CD4-positive, alpha-beta T cell (primary cell): ENCODE measurements at regions not wholly inside any gene's neighbourhood (a gene's known extent, or its start where the extent isn't known, plus 50 kb on each side); places are given as distances from the start of the nearest gene placed in this dataset.

Experiments
- ATAC-seq: fragments of 200-7000 bp; cut with Tn5 transposase; one replicate; pipeline ENCODE4 v1.10.0; 2022; ENCODE audit warnings: mild to moderate bottlenecking; ENCODE audit not compliant: poor library complexity
- CTCF ChIA-PET: fragments of 350-600 bp; sonication (Branson Sonifier 250); formaldehyde crosslinking; loops from one replicate; lab custom pipeline; 2021; ENCODE audit warnings: antibody characterized with exemption, inconsistent platforms; lab: Charles Lee
- POLR2A ChIA-PET: fragments of 350-600 bp; sonication (Branson Sonifier 250); formaldehyde crosslinking; loops from one replicate; lab custom pipeline; 2021; ENCODE audit warnings: antibody characterized with exemption, inconsistent platforms; lab: Charles Lee
- DNase-seq, 14 experiments: peaks; one replicate each; pipeline ENCODE4 v3.0.0-alpha.2; 2013 to 2020; ENCODE audit warnings: mixed read lengths in 2 of 14
- H3K27ac ChIP-seq, 2 donors: one replicate each; pipeline versions ENCODE4 v1.5.1 to v1.7.0; 2013; ENCODE audit warnings: low read length in 2 of 2, low read depth in 1 of 2, mild to moderate bottlenecking in 1 of 2
- H3K27me3 ChIP-seq, 2 experiments: 1 replicate in 1 of 2; 2 replicates in 1 of 2; pipeline versions ENCODE4 v1.6.1 to v1.7.0; 2013; ENCODE audit warnings: low read length in 2 of 2, control low read depth in 1 of 2, mild to moderate bottlenecking in 1 of 2, moderate library complexity in 1 of 2; ENCODE audit not compliant: insufficient read depth in 2 of 2, control insufficient read depth in 1 of 2
- H3K36me3 ChIP-seq: one replicate; pipeline ENCODE4 v1.6.1; 2013; ENCODE audit warnings: low read length, control low read depth; ENCODE audit not compliant: insufficient read depth
- H3K4me1 ChIP-seq: one replicate; pipeline ENCODE4 v1.6.1; 2013; ENCODE audit warnings: low read length, control low read depth; ENCODE audit not compliant: insufficient read depth
- H3K4me3 ChIP-seq: one replicate; pipeline ENCODE4 v1.5.1; 2013; ENCODE audit warnings: mild to moderate bottlenecking, low read length, moderate library complexity
- H3K9me3 ChIP-seq, 2 experiments: 1 replicate in 1 of 2; 2 replicates in 1 of 2; pipeline versions ENCODE4 v1.6.1 to v1.7.0; 2013; ENCODE audit warnings: low read length in 2 of 2, mild to moderate bottlenecking in 2 of 2, control low read depth in 1 of 2, moderate library complexity in 1 of 2; ENCODE audit not compliant: control insufficient read depth in 1 of 2, insufficient read depth in 1 of 2
- H3K27ac Mint-ChIP-seq: one replicate; pipeline ENCODE4 v1.8.0; 2020; ENCODE audit warnings: mixed read lengths
- H3K27me3 Mint-ChIP-seq: one replicate; pipeline ENCODE4 v1.8.0; 2021; ENCODE audit warnings: mixed read lengths
- H3K36me3 Mint-ChIP-seq: one replicate; pipeline ENCODE4 v1.8.0; 2021; ENCODE audit warnings: low read depth, mixed read lengths
- H3K4me1 Mint-ChIP-seq: one replicate; pipeline ENCODE4 v1.8.0; 2021; ENCODE audit warnings: low read depth, mixed read lengths
- H3K4me3 Mint-ChIP-seq: one replicate; pipeline ENCODE4 v1.8.0; 2020; ENCODE audit warnings: mild to moderate bottlenecking, mixed read lengths
- H3K9me3 Mint-ChIP-seq: one replicate; pipeline ENCODE4 v1.8.0; 2020; ENCODE audit warnings: mixed read lengths
- CTCF ChIP-seq: fragments of 200-600 bp; IDR thresholded peaks from one replicate; pipeline ENCODE4 v1.8.0; 2022; ENCODE audit warnings: antibody characterized with exemption, mild to moderate bottlenecking
- intact Hi-C, 2 experiments: fragments of 100-400 bp; cut with DNase I in 1 of 2; cut with micrococcal nuclease in 1 of 2; formaldehyde crosslinking; loops; one replicate each; pipeline versions ENCODE4 v1.15.1 to v1.9.0; 2023 to 2025; cut with DNase I, micrococcal nuclease

- CTCF ChIA-PET = no interaction called here
- H3K4me1 Mint-ChIP-seq = no peaks in the 10 kb centered on the region
- ATAC-seq = no peak
Measured at GRCh38 chr10:120328647-120329046, 128.4 kb upstream of the PLPP4 start.

GRCh38 chr10:120335553-120335952 is 121.5 kb upstream of the PLPP4 start:
- CTCF ChIA-PET = no interaction called here
- TF ChIP-seq CTCF = no peak
- no peaks in the 10 kb centered on the region for H3K9me3 ChIP-seq
- H3K4me1 Mint-ChIP-seq = no peaks in the 10 kb centered on the region
- H3K36me3 ChIP-seq = no peaks in the 10 kb centered on the region
- H3K4me3 ChIP-seq = no peak overlapping the region
- no peaks in the 10 kb centered on the region for H3K4me1 ChIP-seq
- ATAC-seq (no peak), DNase-seq (no peak)
- no peaks in the 10 kb centered on the region for H3K9me3 Mint-ChIP-seq
- POLR2A ChIA-PET = no interaction called here
- no peaks in the 10 kb centered on the region for H3K27me3 ChIP-seq
- intact Hi-C loops = loop anchor here in 1 of 2 experiments (5.0 kb wide), 1 partner anchor 648 kb away; no protein-coding TSS in a partner anchor
- peaks cover 10% of the 10 kb centered on the region for H3K27me3 Mint-ChIP-seq
- no peak overlapping the region for H3K27ac Mint-ChIP-seq
- H3K36me3 Mint-ChIP-seq = no peaks in the 10 kb centered on the region
- no peak overlapping the region for H3K4me3 Mint-ChIP-seq
- no peak overlapping the region for H3K27ac ChIP-seq

More at GRCh38 chr10:120328647-120329046, 128.4 kb upstream of the PLPP4 start:
- no peak for TF ChIP-seq CTCF
- peaks cover 27% of the 10 kb centered on the region for H3K27me3 Mint-ChIP-seq
- no peak overlapping the region for H3K4me3 ChIP-seq
- no peak overlapping the region for H3K27ac Mint-ChIP-seq
- POLR2A ChIA-PET = no interaction called here
- no peak overlapping the region for H3K4me3 Mint-ChIP-seq
- intact Hi-C loops = no loop called here
- DNase-seq = no peak
- no peaks in the 10 kb centered on the region for H3K36me3 ChIP-seq
- H3K9me3 ChIP-seq = no peaks in the 10 kb centered on the region
- peaks cover 0 to 7% of the 10 kb centered on the region in 2 experiments for H3K27me3 ChIP-seq
- no peaks in the 10 kb centered on the region for H3K4me1 ChIP-seq
- H3K36me3 Mint-ChIP-seq = no peaks in the 10 kb centered on the region
- H3K9me3 Mint-ChIP-seq = no peaks in the 10 kb centered on the region
- no peak overlapping the region for H3K27ac ChIP-seq

GRCh38 chr10:120336306-120336910 is 120.6 kb upstream of the PLPP4 start:
- H3K27me3 Mint-ChIP-seq = peaks cover 14% of the 10 kb centered on the region
- ATAC-seq (no peak), DNase-seq (no peak)
- H3K4me1 Mint-ChIP-seq = no peaks in the 10 kb centered on the region
- H3K9me3 ChIP-seq = no peaks in the 10 kb centered on the region
- H3K27ac ChIP-seq = no peak overlapping the region
- H3K4me1 ChIP-seq = no peaks in the 10 kb centered on the region
- no peak for TF ChIP-seq CTCF
- ChIA-PET POLR2A (no interaction called here), CTCF (interaction anchor here (1.0 to 1.3 kb wide), 3 partner anchors 9 to 586 kb away, joined by 3 to 4 read pairs (median 4); no protein-coding TSS in a partner anchor)
- H3K36me3 ChIP-seq = no peaks in the 10 kb centered on the region
- no peaks in the 10 kb centered on the region for H3K36me3 Mint-ChIP-seq
- H3K4me3 Mint-ChIP-seq = no peak overlapping the region
- no peaks in the 10 kb centered on the region for H3K9me3 Mint-ChIP-seq
- intact Hi-C loops = loop anchor here in 1 of 2 experiments (2.0 to 5.0 kb wide), 2 partner anchors 586 to 649 kb away; no protein-coding TSS in a partner anchor
- no peak overlapping the region for H3K27ac Mint-ChIP-seq
- H3K4me3 ChIP-seq = no peak overlapping the region
- no peaks in the 10 kb centered on the region for H3K27me3 ChIP-seq
